ENCODE measurements at regions not wholly inside any gene's neighbourhood (a gene's known extent, or its start where the extent isn't known, plus 50 kb on each side); places are given as distances from the start of the nearest gene placed in this dataset.

DNA sequence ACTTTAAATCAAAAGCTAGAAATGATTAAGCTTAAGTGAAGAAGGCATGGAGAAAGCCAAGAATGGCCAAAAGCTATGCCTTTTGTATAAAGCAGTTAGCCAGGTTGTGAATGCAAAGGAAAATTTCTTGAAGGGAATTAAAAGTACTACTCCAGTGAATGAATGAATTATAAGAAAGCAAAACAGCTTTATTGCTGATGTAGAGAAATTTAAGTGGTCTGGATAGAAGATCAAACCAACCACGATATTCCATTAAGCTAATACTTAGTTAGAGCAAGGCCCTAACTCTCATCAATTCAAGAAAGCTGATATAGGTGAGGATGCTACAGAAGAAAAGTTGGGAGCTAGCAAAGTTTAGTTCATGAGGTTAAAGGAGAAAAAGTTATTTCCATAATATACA is 988.5 kb upstream of the ADGRB3 start:
- H3K4ac ChIP-seq (replicated peaks; ENCODE audit: insufficient read length, low read depth, low read length) = no peak overlapping the region
- FAIRE-seq = no peak
- H3K27me3 ChIP-seq (replicated peaks in 1 of 4; ENCODE audit: control insufficient read depth in 3 of 4, extremely low read depth in 1 of 4, insufficient read depth in 3 of 4, low read length in 3 of 4) = no peaks in the 10 kb centered on the region
- H4K91ac ChIP-seq (replicated peaks; ENCODE audit: insufficient read length, low read length) = no peak overlapping the region
- H3K27ac ChIP-seq (ENCODE audit: low read depth, low read length) = no peak overlapping the region
- no peaks in the 10 kb centered on the region for H4K20me1 ChIP-seq (replicated peaks in 1 of 2; ENCODE audit: control insufficient read depth in 1 of 2, insufficient read depth in 2 of 2, low read length in 2 of 2)
- H2BK120ac ChIP-seq (replicated peaks; ENCODE audit: low read depth, low read length) = no peak overlapping the region
- H3K79me1 ChIP-seq (ENCODE audit: low read depth, low read length) = no peaks in the 10 kb centered on the region
- no peak overlapping the region for H4K8ac ChIP-seq (ENCODE audit: extremely low read depth, insufficient read depth, low read length)
- H3K18ac ChIP-seq (ENCODE audit: extremely low read depth, low read length) = no peak overlapping the region
- no peaks in the 10 kb centered on the region for H3K23me2 ChIP-seq (ENCODE audit: low read depth, low read length)
- 100% methylated on average over 1 of the region's 1 CpG; no CpG with 5 or more reads in 1 of the 2 experiments for WGBS, 2 experiments (ENCODE audit: extremely low coverage in 1 of 2, insufficient coverage in 1 of 2, insufficient read length in 1 of 2, insufficient replicate concordance in 2 of 2, low coverage in 1 of 2, low lambda C conversion rate in 2 of 2, missing lambda C conversion rate in 1 of 2)
- CTCF ChIA-PET (ENCODE audit: partially characterized antibody) = no interaction called here
- no peak overlapping the region for H2BK12ac ChIP-seq (ENCODE audit: low read depth, low read length)
- H3K4me2 ChIP-seq (ENCODE audit: insufficient read depth in 1 of 2, low read depth in 2 of 2, low read length in 2 of 2) = no peak overlapping the region
- H3K9ac ChIP-seq (replicated peaks in 1 of 4; ENCODE audit: extremely low read depth in 1 of 4, low read depth in 3 of 4, low read length in 3 of 4) = no peak overlapping the region
- no peak overlapping the region for H4K5ac ChIP-seq (ENCODE audit: insufficient read length, low read depth, low read length)
- no peaks in the 10 kb centered on the region for H3K36me3 ChIP-seq (ENCODE audit: control insufficient read depth in 2 of 4, insufficient read depth in 4 of 4, low read length in 3 of 4)
- no peak overlapping the region for H2BK5ac ChIP-seq (ENCODE audit: low read depth, low read length)
- no peak overlapping the region for H2BK20ac ChIP-seq (ENCODE audit: low read length)
- no peaks in the 10 kb centered on the region for H3K79me2 ChIP-seq (ENCODE audit: control insufficient read depth in 1 of 2, insufficient read depth in 2 of 2, low read length in 2 of 2)
- H3K9me3 ChIP-seq (ENCODE audit: insufficient read depth in 2 of 2, low read depth in 1 of 2, low read length in 1 of 2) = no peaks in the 10 kb centered on the region
- H3K14ac ChIP-seq (ENCODE audit: insufficient read length) = no peak overlapping the region
- H3K23ac ChIP-seq (ENCODE audit: insufficient read length) = no peak overlapping the region
- no peak for DNase-seq (ENCODE audit: low read depth in 1 of 2, low spot score in 2 of 2)
- no peaks in the 10 kb centered on the region for H3K4me1 ChIP-seq (replicated peaks in 1 of 4; ENCODE audit: control insufficient read depth in 3 of 4, insufficient read depth in 4 of 4, low read length in 3 of 4)
- H2AK5ac ChIP-seq (ENCODE audit: low read depth, low read length) = no peak overlapping the region
- no peak overlapping the region for H2AFZ ChIP-seq (ENCODE audit: low read length)
- no peak overlapping the region for H2BK15ac ChIP-seq (ENCODE audit: low read length)
- H3K56ac ChIP-seq (replicated peaks; ENCODE audit: insufficient read length, low read depth, low read length) = no peak overlapping the region
- H3K4me3 ChIP-seq (ENCODE audit: extremely low read depth in 1 of 4, insufficient read depth in 2 of 4, low read depth in 3 of 4, low read length in 4 of 4) = no peak overlapping the region
- POLR2A ChIA-PET (ENCODE audit: partially characterized antibody) = no interaction called here
- TF ChIP-seq SP4 (IDR thresholded peaks at IDR 0.05; ENCODE audit: low read length) (no peak), JUND (IDR thresholded peaks at IDR 0.05; ENCODE audit: low read length) (no peak), BACH1 (IDR thresholded peaks at IDR 0.05; ENCODE audit: low read length) (no peak), BCL11A (IDR thresholded peaks at IDR 0.05; ENCODE audit: low read depth in 2 of 2, low read length in 2 of 2) (no peak), FOSL1 (IDR thresholded peaks at IDR 0.05; ENCODE audit: insufficient read depth, low read depth, low read length) (no peak), RNF2 (IDR thresholded peaks at IDR 0.05; ENCODE audit: borderline replicate concordance, low read depth, low read length, missing control alignments, poor library complexity, severe bottlenecking) (no peak), NANOG (IDR thresholded peaks at IDR 0.05; ENCODE audit: insufficient read depth, low read depth, low read length, poor library complexity, severe bottlenecking) (no peak), GABPA (IDR thresholded peaks at IDR 0.05; ENCODE audit: borderline replicate concordance, insufficient read depth, low read length) (no peak), RBBP5 (IDR thresholded peaks at IDR 0.05; ENCODE audit: borderline replicate concordance, low read depth, low read length) (no peak), SP2 (IDR thresholded peaks at IDR 0.05; ENCODE audit: low read length) (no peak), KDM1A (IDR thresholded peaks at IDR 0.05; ENCODE audit: borderline replicate concordance, low read length) (no peak)
- TF ChIP-seq, protein P1, sequence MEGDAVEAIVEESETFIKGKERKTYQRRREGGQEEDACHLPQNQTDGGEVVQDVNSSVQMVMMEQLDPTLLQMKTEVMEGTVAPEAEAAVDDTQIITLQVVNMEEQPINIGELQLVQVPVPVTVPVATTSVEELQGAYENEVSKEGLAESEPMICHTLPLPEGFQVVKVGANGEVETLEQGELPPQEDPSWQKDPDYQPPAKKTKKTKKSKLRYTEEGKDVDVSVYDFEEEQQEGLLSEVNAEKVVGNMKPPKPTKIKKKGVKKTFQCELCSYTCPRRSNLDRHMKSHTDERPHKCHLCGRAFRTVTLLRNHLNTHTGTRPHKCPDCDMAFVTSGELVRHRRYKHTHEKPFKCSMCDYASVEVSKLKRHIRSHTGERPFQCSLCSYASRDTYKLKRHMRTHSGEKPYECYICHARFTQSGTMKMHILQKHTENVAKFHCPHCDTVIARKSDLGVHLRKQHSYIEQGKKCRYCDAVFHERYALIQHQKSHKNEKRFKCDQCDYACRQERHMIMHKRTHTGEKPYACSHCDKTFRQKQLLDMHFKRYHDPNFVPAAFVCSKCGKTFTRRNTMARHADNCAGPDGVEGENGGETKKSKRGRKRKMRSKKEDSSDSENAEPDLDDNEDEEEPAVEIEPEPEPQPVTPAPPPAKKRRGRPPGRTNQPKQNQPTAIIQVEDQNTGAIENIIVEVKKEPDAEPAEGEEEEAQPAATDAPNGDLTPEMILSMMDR (IDR thresholded peaks at IDR 0.05; ENCODE audit: control extremely low read depth in 1 of 3, insufficient read depth in 1 of 3, low read depth in 1 of 3, low read length in 3 of 3) = no peak

Data from H1 (cell line).